HUES6 (cell line): ENCODE measurements at regions not wholly inside any gene's neighbourhood (a gene's known extent, or its start where the extent isn't known, plus 50 kb on each side); places are given as distances from the start of the nearest gene placed in this dataset.
"Not testable (repeated sequence)": the region's sequence is repeated elsewhere in the genome, so short reads cannot be mapped to it uniquely, and the experiment has no call there.

ENCODE experiments used
- H3K27ac ChIP-seq: 2 replicates; pipeline ENCODE4 v1.7.0; 2013; ENCODE audit warnings: low read depth, mild to moderate bottlenecking, low read length, inconsistent platforms
- H3K27me3 ChIP-seq: 2 replicates; pipeline ENCODE4 v1.6.1; 2013; ENCODE audit warnings: low read length; ENCODE audit not compliant: control insufficient read depth, insufficient read depth
- H3K36me3 ChIP-seq: 2 replicates; pipeline ENCODE4 v1.6.1; 2013; ENCODE audit warnings: low read length; ENCODE audit not compliant: control insufficient read depth, insufficient read depth
- H3K4me1 ChIP-seq: 2 replicates; pipeline ENCODE4 v1.6.1; 2013; ENCODE audit warnings: low read length; ENCODE audit not compliant: control insufficient read depth, insufficient read depth
- H3K4me3 ChIP-seq: 2 replicates; pipeline ENCODE4 v1.5.1; 2013; ENCODE audit warnings: low read depth, low read length
- H3K9ac ChIP-seq: one replicate; pipeline ENCODE4 v1.6.1; 2013; ENCODE audit warnings: mild to moderate bottlenecking, low read length
- H3K9me3 ChIP-seq: 2 replicates; pipeline ENCODE4 v1.6.1; 2013; ENCODE audit warnings: low read depth, low read length; ENCODE audit not compliant: control insufficient read depth, insufficient read depth

GRCh38 chr15:32506787-32507186 is 51.4 kb upstream of the GOLGA8O start:
- not testable (repeated sequence) for H3K9me3 ChIP-seq, H3K9ac ChIP-seq, H3K36me3 ChIP-seq, H3K27ac ChIP-seq, H3K4me3 ChIP-seq, H3K4me1 ChIP-seq, H3K27me3 ChIP-seq

- H3K4me3 ChIP-seq, H3K27me3 ChIP-seq, H3K36me3 ChIP-seq, H3K9me3 ChIP-seq, H3K4me1 ChIP-seq, H3K27ac ChIP-seq, H3K9ac ChIP-seq: not testable (repeated sequence)
Measured at GRCh38 chr15:32505633-32506032, 50.2 kb upstream of the GOLGA8O start.
